ENCODE measurements at regions not wholly inside any gene's neighbourhood (a gene's known extent, or its start where the extent isn't known, plus 50 kb on each side); places are given as distances from the start of the nearest gene placed in this dataset.
A peak's percentile ranks its signal among the peaks of the same experiment; 100 is the strongest.

DNA sequence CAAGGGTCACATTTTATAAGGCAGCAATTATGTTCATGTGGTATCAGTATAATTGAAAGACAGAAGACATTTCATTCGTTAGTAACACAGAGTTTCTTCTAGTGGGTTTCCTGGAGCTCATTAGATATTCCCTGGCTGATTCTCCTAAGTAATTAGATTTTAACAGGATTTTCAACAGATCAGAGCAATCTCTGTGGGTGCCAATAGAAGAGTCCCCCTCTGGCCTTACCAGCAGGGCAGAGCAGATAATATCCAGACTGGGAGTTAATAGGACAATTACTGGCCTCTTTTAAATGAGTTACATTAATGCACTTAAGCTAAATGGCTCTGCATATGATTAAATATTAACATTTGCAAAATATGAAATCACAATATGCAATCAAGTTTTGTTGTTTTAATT lies 74.2 kb upstream of the FOXD3 start:
- ATAC-seq (no peak), DNase-seq (ENCODE audit: missing footprints) (no peak)
- intact Hi-C loops (cut with DNase I) = no loop called here

- intact Hi-C loops (cut with DNase I) = no loop called here
- no peak for DNase-seq (ENCODE audit: missing footprints)
- no peak for ATAC-seq
Measured at GRCh38 chr1:63255153-63255552, 67.2 kb upstream of the FOXD3 start.

- DNase-seq (ENCODE audit: missing footprints) (no peak), ATAC-seq (peak; percentile 31)
- intact Hi-C loops (cut with DNase I) = no loop called here
Measured at GRCh38 chr1:63261736-63262458, 60.5 kb upstream of the FOXD3 start.

- no peak for ATAC-seq
- DNase-seq (ENCODE audit: missing footprints) = no peak
- intact Hi-C loops (cut with DNase I) = no loop called here
Measured at GRCh38 chr1:63262459-63262770, 60.0 kb upstream of the FOXD3 start.

DNA sequence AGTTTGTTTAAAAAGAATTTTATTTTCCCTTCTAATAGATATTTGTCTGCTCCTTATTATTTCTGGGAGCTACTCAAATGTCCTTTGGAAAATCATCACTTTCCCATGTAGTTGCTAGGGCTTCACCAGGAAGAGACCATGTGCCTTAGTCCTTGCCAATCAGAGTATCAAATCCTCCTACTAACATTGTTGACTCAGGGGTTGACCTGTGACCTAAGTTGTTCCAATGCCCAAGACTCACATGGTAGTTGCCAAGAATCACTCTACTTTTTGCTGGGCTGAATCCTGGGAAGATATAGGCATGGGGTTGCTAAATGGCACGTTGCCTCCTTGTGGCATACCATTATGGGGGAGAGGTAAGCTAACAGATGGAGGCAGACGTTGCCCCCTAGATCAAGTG lies 58.2 kb upstream of the FOXD3 start:
- intact Hi-C loops (cut with DNase I) = no loop called here
- no peak for ATAC-seq

DNA sequence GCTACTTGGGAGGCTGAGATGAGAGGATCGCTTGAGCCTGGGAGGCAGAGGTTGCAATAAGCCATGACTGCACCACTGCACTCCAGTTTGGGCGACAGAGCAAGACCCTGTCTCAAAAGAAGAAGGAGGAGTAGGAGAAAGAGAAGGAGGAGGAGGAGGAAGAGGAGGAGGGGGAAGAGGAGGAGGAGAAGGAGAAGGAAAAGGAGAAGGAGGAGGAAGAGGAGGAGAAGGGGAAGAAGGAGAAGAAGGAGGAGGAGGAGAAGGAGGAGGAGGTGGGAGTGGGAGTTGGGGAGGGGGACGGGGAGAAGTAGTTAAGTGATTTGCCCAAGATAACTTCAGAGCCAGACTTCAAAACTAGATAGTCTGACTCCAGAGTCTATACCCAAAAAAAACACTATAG lies 55.5 kb upstream of the FOXD3 start:
- DNase-seq (ENCODE audit: missing footprints) = no peak
- intact Hi-C loops (cut with DNase I) = no loop called here
- ATAC-seq = no peak

More for the DNA sequence above, 58.2 kb upstream of the FOXD3 start:
- no peak for DNase-seq (ENCODE audit: missing footprints)

GRCh38 chr1:63268876-63269275 lies 53.5 kb upstream of the FOXD3 start:
- ATAC-seq = no peak
- intact Hi-C loops (cut with DNase I) = no loop called here
- DNase-seq (ENCODE audit: missing footprints) = no peak

DNA sequence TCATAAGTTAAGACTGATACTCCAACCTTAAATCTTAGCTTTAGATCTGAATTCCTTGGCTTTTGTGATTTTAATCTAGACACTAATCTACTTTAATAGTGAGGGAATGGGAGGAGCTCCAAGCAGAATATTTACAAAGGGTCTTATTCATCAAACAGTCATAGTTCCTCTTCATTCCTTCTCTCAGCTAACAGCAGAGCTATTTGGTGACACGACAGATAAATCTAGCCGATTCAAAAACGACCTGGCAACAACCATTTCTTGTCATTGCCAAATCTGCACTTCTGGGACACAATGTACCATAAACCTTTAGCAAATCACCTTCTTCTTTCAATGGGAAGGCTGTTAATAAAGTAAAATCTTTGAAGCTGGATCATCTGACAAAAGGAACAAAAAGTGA lies 52.8 kb upstream of the FOXD3 start:
- no peak for DNase-seq (ENCODE audit: missing footprints)
- no peak for ATAC-seq
- intact Hi-C loops (cut with DNase I) = no loop called here
